ENCODE measurements at regions not wholly inside any gene's neighbourhood (a gene's known extent, or its start where the extent isn't known, plus 50 kb on each side); places are given as distances from the start of the nearest gene placed in this dataset.

DNA sequence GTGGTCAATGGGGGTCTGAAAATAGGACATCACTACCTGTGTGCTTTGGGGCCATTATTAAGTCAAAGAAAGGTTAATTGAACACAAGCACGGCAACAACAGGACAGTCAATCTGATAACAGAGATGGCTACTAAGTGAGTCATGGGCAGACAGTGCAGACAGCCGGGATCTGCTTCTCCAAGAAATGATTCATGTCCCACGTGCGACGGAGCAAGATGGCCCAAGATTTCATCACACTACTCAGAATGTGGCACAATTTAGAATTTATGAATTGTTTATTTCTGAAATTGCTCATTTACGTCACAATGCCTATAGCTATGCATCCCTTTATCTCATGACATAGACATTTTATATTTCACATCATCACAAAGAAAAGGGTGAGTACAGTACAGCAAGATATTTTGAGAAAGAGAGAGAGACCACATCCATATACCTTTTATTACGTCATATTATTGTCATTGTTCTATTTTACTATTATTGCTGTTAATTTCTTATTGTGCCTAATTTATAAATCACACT, 770.6 kb upstream of the NR2F2 start (continued):
- TF ChIP-seq, protein P1, sequence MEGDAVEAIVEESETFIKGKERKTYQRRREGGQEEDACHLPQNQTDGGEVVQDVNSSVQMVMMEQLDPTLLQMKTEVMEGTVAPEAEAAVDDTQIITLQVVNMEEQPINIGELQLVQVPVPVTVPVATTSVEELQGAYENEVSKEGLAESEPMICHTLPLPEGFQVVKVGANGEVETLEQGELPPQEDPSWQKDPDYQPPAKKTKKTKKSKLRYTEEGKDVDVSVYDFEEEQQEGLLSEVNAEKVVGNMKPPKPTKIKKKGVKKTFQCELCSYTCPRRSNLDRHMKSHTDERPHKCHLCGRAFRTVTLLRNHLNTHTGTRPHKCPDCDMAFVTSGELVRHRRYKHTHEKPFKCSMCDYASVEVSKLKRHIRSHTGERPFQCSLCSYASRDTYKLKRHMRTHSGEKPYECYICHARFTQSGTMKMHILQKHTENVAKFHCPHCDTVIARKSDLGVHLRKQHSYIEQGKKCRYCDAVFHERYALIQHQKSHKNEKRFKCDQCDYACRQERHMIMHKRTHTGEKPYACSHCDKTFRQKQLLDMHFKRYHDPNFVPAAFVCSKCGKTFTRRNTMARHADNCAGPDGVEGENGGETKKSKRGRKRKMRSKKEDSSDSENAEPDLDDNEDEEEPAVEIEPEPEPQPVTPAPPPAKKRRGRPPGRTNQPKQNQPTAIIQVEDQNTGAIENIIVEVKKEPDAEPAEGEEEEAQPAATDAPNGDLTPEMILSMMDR (IDR thresholded peaks at IDR 0.05): no peak
- TF ChIP-seq TEAD4 (IDR thresholded peaks at IDR 0.05; ENCODE audit: borderline replicate concordance, insufficient read depth): peak; percentile 83
- TF ChIP-seq FOXM1 (IDR thresholded peaks at IDR 0.05; ENCODE audit: low read depth): 0 out of 2 replicates have a peak, but pooled peaks have one; percentile 50
- TF ChIP-seq RFX5 (IDR thresholded peaks at IDR 0.05; ENCODE audit: low read length): no peak
- no peak for TF ChIP-seq GABPA (IDR thresholded peaks at IDR 0.05; ENCODE audit: low read depth)
- peak; percentile 8 to 93; a peak in 2 of 4 replicates for TF ChIP-seq EP300 (IDR thresholded peaks at IDR 0.05; ENCODE audit: borderline replicate concordance in 1 of 2, low read depth in 1 of 2, low read length in 1 of 2)
- TF ChIP-seq POLR2AphosphoS5 (IDR thresholded peaks at IDR 0.05; ENCODE audit: low read depth, low read length): peak; percentile 70; the same call in 1 of the 2 replicates
- TF ChIP-seq NFIC (IDR thresholded peaks at IDR 0.05; ENCODE audit: borderline replicate concordance): peak; percentile 77
- TF ChIP-seq JUND (IDR thresholded peaks at IDR 0.05): peak; percentile 98

DNA sequence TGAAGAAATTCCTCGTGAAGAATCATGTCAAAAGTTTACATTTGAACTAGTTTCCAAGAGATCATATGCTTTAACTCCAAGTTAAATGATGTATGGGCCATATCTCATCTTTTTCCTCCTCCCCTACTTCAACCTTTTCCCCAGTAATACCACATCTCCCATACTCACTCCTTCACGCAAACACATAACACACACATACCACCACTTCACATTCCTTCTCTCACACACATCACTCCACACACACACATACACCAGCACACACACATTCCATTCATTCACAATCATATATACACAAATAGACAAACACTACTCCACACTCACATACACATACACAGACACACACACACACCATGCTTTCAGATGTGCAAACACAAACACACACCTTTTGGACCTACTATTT, 769.0 kb upstream of the NR2F2 start:
- H3K36me3 ChIP-seq (replicated peaks in 1 of 2; ENCODE audit: control insufficient read depth in 1 of 2, insufficient read depth in 2 of 2, low read length in 1 of 2): no peaks in the 10 kb centered on the region
- ChIA-PET CTCF (no interaction called here), POLR2A (no interaction called here)
- peaks cover 27% of the 10 kb centered on the region for H3F3A ChIP-seq (replicated peaks; ENCODE audit: insufficient read depth)
- H3K4me3 ChIP-seq (ENCODE audit: low read depth in 2 of 2, low read length in 1 of 2): no peak overlapping the region
- WGBS (ENCODE audit: low lambda C conversion rate): 23% methylated on average over 2 of the region's 2 CpGs
- peaks cover 0 to 23% of the 10 kb centered on the region in 2 experiments for H3K4me1 ChIP-seq (ENCODE audit: control insufficient read depth in 1 of 2, insufficient read depth in 2 of 2, low read depth in 1 of 2, low read length in 1 of 2)
- no peaks in the 10 kb centered on the region for H3K9me2 ChIP-seq
- H3K27ac ChIP-seq (ENCODE audit: low read depth in 2 of 2, low read length in 1 of 2): no peak overlapping the region
- no peaks in the 10 kb centered on the region for H3K9me3 ChIP-seq
- no peak overlapping the region for H3K9ac ChIP-seq
- no peak overlapping the region for H2AFZ ChIP-seq (ENCODE audit: low read depth)
- H3K4me2 ChIP-seq: no peak overlapping the region
- DNase-seq: no peak
- H3K79me2 ChIP-seq (ENCODE audit: insufficient read depth): no peaks in the 10 kb centered on the region
- H3K27me3 ChIP-seq (ENCODE audit: insufficient read depth): no peaks in the 10 kb centered on the region
- H4K20me1 ChIP-seq (ENCODE audit: insufficient read depth): no peaks in the 10 kb centered on the region
- TF ChIP-seq POLR2AphosphoS5 (IDR thresholded peaks at IDR 0.05; ENCODE audit: low read depth, low read length): no peak
- TF ChIP-seq MEF2A (IDR thresholded peaks at IDR 0.05; ENCODE audit: borderline replicate concordance, low read depth): no peak
- no peak for TF ChIP-seq JUND (IDR thresholded peaks at IDR 0.05)
- TF ChIP-seq EZH2phosphoT487 (IDR thresholded peaks at IDR 0.05; ENCODE audit: borderline replicate concordance, low read depth): no peak
- TF ChIP-seq NRF1 (IDR thresholded peaks at IDR 0.05; ENCODE audit: low read depth, low read length): no peak
- TF ChIP-seq, protein P2, sequence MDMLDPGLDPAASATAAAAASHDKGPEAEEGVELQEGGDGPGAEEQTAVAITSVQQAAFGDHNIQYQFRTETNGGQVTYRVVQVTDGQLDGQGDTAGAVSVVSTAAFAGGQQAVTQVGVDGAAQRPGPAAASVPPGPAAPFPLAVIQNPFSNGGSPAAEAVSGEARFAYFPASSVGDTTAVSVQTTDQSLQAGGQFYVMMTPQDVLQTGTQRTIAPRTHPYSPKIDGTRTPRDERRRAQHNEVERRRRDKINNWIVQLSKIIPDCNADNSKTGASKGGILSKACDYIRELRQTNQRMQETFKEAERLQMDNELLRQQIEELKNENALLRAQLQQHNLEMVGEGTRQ (IDR thresholded peaks at IDR 0.05; ENCODE audit: borderline replicate concordance, low read depth, low read length): no peak
- TF ChIP-seq FOXJ3 (CRISPR knock-in tag; IDR thresholded peaks at IDR 0.05): no peak
- TF ChIP-seq YY1 (IDR thresholded peaks at IDR 0.05; ENCODE audit: low read depth): no peak
- TF ChIP-seq SMC3 (IDR thresholded peaks at IDR 0.05; ENCODE audit: low read depth, low read length): no peak
- TF ChIP-seq RXRA (IDR thresholded peaks at IDR 0.05; ENCODE audit: borderline replicate concordance, low read depth): no peak
- TF ChIP-seq GATA2 (CRISPR knock-in tag; IDR thresholded peaks at IDR 0.05): no peak
- TF ChIP-seq TAF1 (IDR thresholded peaks at IDR 0.05; ENCODE audit: borderline replicate concordance, low read depth, low read length): no peak
- TF ChIP-seq RFX5 (IDR thresholded peaks at IDR 0.05; ENCODE audit: low read length): no peak
- no peak for TF ChIP-seq GABPA (IDR thresholded peaks at IDR 0.05; ENCODE audit: low read depth)
- no peak for TF ChIP-seq CHD2 (IDR thresholded peaks at IDR 0.05; ENCODE audit: low read length, partially characterized antibody)
- TF ChIP-seq FOXM1 (IDR thresholded peaks at IDR 0.05; ENCODE audit: low read depth): no peak
- TF ChIP-seq, protein P3, sequence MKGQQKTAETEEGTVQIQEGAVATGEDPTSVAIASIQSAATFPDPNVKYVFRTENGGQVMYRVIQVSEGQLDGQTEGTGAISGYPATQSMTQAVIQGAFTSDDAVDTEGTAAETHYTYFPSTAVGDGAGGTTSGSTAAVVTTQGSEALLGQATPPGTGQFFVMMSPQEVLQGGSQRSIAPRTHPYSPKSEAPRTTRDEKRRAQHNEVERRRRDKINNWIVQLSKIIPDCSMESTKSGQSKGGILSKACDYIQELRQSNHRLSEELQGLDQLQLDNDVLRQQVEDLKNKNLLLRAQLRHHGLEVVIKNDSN (IDR thresholded peaks at IDR 0.05; ENCODE audit: borderline replicate concordance, low read depth): no peak
- TF ChIP-seq, protein P4, sequence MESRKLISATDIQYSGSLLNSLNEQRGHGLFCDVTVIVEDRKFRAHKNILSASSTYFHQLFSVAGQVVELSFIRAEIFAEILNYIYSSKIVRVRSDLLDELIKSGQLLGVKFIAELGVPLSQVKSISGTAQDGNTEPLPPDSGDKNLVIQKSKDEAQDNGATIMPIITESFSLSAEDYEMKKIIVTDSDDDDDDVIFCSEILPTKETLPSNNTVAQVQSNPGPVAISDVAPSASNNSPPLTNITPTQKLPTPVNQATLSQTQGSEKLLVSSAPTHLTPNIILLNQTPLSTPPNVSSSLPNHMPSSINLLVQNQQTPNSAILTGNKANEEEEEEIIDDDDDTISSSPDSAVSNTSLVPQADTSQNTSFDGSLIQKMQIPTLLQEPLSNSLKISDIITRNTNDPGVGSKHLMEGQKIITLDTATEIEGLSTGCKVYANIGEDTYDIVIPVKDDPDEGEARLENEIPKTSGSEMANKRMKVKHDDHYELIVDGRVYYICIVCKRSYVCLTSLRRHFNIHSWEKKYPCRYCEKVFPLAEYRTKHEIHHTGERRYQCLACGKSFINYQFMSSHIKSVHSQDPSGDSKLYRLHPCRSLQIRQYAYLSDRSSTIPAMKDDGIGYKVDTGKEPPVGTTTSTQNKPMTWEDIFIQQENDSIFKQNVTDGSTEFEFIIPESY (IDR thresholded peaks at IDR 0.05; ENCODE audit: borderline replicate concordance, low read depth): no peak
- TF ChIP-seq FOSL2 (IDR thresholded peaks at IDR 0.05; ENCODE audit: borderline replicate concordance, low read depth): no peak
- no peak for TF ChIP-seq ELF1 (IDR thresholded peaks at IDR 0.05)
